ENCODE measurements at regions not wholly inside any gene's neighbourhood (a gene's known extent, or its start where the extent isn't known, plus 50 kb on each side); places are given as distances from the start of the nearest gene placed in this dataset.

DNA sequence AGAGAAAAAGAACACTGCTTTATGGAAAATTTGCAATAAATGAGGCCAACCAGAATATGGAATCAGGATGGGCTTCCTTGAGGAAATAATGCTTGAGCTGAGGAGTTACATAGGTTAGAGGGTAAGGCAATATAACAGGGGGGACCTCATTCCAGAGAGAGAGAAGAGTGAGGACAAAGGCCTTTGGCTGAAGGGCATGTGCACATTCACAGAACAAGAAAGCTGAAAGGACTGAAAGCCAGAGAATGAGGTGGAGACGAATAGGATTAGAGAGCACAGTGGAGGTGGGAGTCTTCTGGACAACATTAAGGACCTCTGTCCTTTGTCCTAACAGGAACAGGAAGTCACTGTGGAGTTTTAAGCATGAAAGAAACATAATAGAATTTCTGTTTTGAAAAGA, 60.7 kb upstream of the MROH9 start:
- TF ChIP-seq, protein P1, sequence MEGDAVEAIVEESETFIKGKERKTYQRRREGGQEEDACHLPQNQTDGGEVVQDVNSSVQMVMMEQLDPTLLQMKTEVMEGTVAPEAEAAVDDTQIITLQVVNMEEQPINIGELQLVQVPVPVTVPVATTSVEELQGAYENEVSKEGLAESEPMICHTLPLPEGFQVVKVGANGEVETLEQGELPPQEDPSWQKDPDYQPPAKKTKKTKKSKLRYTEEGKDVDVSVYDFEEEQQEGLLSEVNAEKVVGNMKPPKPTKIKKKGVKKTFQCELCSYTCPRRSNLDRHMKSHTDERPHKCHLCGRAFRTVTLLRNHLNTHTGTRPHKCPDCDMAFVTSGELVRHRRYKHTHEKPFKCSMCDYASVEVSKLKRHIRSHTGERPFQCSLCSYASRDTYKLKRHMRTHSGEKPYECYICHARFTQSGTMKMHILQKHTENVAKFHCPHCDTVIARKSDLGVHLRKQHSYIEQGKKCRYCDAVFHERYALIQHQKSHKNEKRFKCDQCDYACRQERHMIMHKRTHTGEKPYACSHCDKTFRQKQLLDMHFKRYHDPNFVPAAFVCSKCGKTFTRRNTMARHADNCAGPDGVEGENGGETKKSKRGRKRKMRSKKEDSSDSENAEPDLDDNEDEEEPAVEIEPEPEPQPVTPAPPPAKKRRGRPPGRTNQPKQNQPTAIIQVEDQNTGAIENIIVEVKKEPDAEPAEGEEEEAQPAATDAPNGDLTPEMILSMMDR (IDR thresholded peaks at IDR 0.05) = no peak
- TF ChIP-seq POLR2A (IDR thresholded peaks at IDR 0.05) (no peak), EP300 (IDR thresholded peaks at IDR 0.05) (no peak)

Measured in ovary (tissue), 3 donors.